Right kidney (tissue), 1 donor: ENCODE measurements at regions not wholly inside any gene's neighbourhood (a gene's known extent, or its start where the extent isn't known, plus 50 kb on each side); places are given as distances from the start of the nearest gene placed in this dataset.
"Not testable (repeated sequence)": the region's sequence is repeated elsewhere in the genome, so short reads cannot be mapped to it uniquely, and the experiment has no call there.

Experiments used
- DNase-seq: peaks from one replicate; pipeline ENCODE4 v3.0.0-alpha.2; 2016

GRCh38 chr11:110347660-110348059, 51.2 kb upstream of the RDX start:
- no peak for DNase-seq

GRCh38 chr11:110349138-110349996, 53.0 kb upstream of the RDX start:
- no peak for DNase-seq

DNA sequence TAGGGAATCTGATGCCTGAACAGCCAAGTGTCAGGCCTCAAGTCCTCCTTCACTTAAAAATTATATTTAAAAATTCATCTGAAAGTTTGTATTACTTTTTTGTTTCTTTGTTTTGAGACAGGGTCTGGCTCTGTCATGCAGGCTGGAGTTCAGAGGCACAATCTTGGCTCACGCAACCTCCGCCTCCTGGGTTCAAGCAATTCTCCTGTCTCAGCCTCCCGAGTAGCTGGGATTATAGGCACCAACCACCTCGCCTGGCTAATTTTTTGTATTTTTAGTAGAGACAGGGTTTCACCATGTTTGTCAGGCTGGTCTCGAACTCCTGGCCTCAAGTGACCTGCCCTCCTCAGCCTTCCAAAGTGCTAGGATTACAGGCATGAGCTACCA, 53.6 kb upstream of the RDX start:
- DNase-seq, result not testable (repeated sequence)

DNA sequence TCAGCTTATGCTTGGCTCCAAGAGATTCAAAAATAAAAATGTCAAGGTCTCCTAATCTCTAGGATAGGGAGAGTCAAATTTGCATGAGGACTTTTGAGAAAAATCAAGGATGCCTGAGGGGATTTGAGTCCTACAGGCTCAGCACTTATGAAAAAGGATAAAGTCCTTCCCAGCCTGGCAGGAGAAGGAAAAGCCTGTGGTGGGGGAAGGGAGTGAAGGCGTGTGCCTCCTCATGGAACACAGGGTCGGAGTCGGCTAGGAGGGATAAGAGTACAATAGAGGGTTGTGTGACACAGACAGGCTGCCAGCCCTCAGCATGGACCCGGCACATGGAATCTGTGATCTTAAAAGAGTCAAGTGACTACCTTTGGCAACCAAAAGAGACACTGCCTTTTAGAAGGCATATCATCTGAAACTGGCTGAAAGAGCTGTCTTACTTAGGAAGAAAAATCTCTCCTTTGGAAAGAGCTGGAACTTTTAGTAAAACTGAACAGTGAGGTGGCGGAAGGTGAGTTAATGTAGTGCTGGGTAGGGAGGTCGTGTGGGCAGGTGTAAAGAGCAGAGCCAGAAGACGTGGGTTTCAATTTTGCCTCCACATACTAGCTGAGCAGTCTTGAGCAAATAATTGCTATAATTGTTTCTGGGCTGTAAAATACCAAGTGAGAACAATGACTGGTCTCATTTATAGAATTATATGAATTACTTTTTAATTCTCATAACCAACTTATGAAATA, 58.8 kb upstream of the RDX start:
- DNase-seq, result no peak

DNA sequence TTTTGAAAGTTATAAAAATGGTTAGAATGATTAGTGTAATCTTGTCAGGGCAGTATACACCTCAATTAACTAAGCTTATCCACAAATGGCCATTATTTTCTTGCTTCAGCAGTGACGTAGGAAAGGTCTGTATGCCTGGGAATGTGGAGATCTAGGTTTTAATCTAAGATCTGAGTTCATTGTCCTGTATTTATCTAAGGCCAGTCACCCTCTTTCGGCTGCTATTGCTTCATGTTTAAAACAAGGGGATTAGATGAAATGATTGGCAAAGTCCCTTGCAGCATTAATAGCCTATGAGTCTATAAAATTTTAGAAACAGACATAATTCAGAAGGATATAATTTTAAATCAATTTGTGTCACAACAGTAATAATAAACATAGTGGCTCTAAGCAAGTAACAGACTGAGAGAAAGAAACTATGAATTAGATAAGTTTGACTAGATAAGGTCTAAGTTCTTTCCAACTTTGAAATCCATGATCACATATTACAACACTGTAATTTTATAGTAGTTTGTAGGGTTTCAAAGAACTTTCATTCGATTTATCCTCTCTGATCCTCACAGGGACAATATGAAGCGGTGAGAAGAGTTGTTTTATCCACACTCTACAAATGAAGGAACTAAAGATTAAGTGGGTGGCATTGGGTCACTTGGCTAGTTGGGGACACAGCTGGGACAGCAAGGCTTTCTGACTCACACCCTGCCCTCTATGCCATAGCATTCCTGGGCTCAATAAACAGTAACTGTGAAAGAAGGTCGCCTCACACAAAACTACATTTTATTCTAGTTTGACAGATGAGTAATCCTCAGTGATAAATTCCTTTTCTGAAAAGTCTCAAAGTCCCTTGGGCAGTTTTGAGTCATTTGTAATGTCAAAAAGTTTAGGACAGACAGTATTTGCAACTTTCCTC, 60.6 kb upstream of the RDX start:
- no peak for DNase-seq

- no peak for DNase-seq
Measured at GRCh38 chr11:110358336-110358735, 61.9 kb upstream of the RDX start.

GRCh38 chr11:110360781-110361408, 64.5 kb upstream of the RDX start:
- not testable (repeated sequence) for DNase-seq

DNA sequence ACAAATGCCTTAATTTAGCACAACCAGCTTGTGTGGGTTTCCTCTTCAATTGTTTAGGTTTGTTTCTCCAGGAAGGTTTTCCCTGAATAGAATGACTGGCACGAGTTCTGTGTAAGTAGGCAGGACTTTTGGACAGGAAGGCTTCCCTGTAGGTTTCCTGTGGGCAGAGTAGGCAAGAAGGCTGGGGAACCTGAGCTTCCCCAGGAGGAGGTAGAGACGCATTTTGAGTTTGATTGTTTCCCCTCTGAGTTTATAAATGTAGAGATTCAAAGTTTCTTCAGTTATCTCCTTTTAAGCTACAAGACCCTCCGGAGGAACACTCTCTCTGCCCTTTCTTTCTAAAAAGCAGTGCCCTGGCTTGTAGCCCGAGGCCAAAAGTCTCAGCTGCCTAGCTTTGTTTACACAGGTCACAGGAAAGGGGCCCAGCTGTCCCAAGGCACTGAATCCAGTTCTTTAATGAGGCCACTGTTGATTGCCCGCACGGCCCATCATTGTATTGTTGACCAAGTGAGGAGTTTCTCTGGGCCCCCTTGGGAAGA, 66.6 kb upstream of the RDX start:
- peak; percentile 36 for DNase-seq

DNA sequence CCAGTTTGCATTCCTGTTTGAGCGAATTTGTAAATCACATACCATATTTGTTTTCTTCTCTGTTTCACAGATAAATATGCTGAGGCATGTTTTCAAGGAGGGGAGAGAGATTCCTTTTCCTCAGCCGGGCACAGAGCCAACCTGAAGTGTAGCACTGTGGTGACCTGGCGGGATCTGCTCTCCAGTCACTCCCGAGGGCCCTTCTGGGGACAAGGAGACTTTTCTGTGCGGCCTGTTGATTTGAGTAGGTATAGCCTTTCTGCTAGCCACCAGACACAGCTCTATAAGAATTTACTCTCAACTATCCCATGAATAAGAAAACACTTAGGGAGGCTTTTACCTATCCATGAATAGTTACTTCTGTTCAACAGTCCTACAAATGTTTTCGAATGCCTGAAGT, 63.5 kb upstream of the FDX1 start:
- DNase-seq, result no peak

GRCh38 chr11:110367571-110367970, 62.2 kb upstream of the FDX1 start:
- DNase-seq, result no peak

GRCh38 chr11:110371084-110371483, 58.7 kb upstream of the FDX1 start:
- no peak for DNase-seq

DNA sequence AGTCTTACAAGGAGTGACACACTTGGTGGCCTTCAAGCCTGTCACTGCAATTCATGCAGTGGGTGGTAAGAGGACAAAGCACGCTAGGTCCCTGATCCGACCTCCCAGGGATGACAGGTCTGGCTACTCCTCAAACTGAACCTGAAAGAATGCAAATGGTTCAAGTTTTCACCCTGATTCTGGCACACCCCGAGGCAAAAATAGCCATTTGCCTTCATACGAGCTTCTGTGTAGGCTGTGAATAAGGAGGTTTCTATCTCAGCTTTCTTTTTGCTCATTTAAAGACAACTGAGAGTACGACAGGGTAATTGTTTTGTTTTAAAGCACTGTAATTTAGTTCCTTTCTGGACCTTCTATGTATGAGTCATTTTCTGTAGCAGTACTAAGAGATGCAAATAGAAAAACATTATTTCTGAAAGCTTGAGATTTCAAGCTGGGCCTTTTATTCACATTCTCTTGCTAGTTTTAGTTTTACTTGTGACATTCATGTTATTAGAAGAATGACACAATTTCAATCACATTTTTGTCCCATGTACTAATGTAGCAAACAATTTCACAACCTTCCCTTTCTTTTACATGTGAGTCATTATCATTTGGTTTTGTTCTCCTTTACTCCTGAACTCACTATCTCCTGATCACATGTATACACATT, 56.6 kb upstream of the FDX1 start:
- no peak for DNase-seq

DNA sequence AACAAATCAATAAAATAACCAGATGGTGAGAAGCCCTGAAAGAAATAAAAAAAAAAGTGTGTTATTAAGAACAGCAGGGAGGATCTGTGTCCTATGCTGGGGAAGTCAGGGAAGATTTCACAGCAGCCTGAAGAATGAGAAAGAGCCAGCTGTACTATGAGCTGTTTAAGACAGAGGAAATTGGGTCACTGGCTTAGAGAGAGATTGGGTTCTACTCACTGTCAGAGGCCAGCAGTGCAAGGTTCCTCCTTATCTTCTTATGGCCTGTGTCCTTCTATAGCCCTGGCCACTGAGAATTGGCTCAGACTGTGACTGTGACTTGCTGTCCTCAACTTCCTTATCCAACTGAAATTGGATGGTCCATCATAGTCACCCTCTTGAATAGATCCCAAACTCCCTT, 54.8 kb upstream of the FDX1 start:
- no peak for DNase-seq

DNA sequence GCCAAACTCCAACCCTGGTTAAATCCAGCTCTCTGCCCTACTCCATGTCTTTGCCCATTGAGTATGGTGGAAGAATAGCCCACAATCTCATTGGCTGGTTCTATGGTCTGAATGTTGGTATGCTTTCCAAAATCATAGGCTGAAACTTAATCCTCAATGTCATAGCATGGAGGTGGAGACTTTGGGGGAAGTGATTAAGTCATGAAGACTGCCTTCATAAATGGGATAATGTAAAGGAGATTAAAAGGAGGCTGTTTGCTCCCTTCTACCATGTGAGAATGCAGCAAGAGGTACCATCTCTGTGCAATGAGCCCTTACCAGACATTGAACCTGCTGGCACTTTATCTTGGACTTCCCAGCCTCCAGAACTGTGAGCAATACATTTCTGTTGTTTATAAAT, 54.4 kb upstream of the FDX1 start:
- no peak for DNase-seq

GRCh38 chr11:110376021-110376420, 53.7 kb upstream of the FDX1 start:
- DNase-seq, result no peak

GRCh38 chr11:110376711-110377324, 52.9 kb upstream of the FDX1 start:
- peak; percentile 68 for DNase-seq

DNA sequence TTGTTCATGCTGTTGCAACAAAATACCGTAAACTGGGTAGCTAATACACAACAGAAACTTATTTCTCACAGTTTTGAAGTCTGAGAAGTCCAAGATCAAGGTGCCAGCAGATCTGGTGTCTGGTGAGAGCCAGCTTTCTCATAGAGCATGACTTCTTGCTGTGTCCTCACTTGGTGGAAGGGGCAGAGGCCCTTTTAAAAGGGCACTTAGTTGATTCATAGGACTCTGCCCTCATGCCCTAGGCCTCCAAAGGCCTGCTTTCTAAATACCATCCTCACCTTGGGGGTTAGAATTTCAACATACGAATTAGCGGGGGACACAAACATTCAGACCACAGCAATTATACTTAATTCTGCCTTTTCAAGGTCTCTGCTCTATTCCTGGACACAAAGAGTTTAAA, 52.3 kb upstream of the FDX1 start:
- DNase-seq, result no peak

DNA sequence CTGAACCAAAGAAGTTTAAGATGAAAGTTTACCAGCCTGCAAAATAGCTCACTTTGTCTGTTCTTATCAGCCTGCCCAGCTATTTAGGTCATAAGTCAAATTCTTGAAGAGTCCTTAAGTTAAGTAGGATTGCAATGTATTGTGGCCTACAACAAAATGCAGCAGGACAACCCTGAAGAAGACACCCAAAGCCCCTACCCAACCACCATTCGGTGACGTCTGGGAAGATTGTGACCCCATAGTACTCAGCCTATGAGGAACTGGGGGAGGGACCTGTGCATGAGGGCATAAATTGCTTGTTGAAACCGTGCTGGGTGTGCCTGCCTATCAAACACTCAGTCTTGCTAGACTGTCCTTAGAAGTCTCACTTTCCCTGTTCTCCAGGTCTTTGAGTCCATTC, 50.5 kb upstream of the FDX1 start:
- DNase-seq, result no peak

- DNase-seq, result no peak
Measured at GRCh38 chr11:110379936-110380335, 49.8 kb upstream of the FDX1 start.
